Stimulated activated CD8-positive, alpha-beta memory T cell treated with anti-CD3 and anti-CD28 coated beads, Interleukin-15, amount 100 ng/mL, for 4 hours (primary cell): ENCODE measurements at regions not wholly inside any gene's neighbourhood (a gene's known extent, or its start where the extent isn't known, plus 50 kb on each side); places are given as distances from the start of the nearest gene placed in this dataset.
"Not testable (repeated sequence)": the region's sequence is repeated elsewhere in the genome, so short reads cannot be mapped to it uniquely, and the experiment has no call there.

Source experiments
- DNase-seq, 2 donors: peaks; one replicate each; pipeline ENCODE4 v3.0.0-alpha.2; 2020; ENCODE audit warnings: low read depth in 2 of 2

DNA sequence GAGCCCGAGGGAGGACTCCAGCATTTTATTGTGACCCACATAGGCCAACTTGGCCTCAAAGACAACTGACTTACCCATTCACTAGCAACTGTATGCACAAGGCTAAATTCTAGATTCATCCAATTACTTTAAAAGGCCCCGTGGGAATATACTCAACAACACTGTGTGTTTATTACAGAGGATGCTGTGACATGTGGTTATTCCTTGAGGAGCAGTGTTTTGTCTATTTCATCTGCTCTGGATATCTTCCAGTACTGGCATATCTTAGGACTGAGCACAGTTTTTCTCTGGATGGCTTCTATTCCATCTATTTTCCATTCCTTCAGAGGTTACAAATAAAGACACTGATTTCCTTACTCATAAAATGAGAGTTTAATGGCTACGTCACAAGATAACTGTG, 87.2 kb upstream of the KRAS start:
- DNase-seq, result no peak

DNA sequence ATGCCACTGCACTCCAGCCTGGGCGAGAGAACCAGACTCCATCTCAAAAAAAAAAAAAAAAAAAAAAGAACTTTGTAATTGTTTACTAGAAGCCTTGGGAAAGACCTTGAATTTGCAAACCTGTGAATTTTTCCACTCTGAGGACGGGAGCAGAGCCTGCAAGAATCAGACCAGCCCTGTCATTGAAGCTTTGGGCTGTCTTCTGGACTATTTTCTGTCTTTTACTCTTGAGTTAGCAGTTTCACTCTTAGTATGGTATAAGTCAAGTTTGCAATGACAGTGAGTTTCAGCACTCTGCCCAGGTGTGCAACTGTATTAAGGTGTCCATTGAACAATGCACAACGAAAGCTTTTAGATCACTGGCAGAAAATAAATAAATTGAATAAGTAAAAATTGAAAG, 81.4 kb upstream of the KRAS start:
- DNase-seq, result no peak

DNA sequence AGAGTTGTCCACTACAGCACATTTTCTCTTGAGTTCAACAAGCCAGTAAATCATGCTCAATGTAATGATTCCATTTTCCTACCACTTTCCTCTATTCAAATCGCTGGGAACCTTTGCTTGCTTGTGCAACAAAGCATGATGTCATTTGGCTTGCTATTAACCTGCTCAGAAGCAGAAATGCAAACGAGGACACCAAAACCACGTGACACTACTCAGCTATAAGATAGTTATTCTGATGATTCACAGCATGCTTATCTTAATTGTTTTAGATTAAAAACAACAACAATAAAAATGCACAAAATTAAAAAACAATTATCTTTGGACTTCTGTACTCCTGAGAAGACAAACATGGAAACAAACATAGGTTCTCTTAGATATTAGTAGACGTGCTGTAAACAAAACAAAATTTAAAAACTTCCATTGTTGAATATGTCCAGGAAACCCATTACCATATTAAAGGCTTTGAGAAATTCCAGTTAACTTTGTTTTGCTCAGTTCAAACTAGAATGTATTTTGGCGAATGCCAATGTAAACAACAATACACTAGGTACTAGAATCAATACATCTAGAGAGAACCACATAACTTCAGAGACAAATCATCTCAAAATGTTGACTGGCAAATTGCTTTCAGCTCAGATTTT, 77.5 kb upstream of the KRAS start:
- no peak for DNase-seq

DNA sequence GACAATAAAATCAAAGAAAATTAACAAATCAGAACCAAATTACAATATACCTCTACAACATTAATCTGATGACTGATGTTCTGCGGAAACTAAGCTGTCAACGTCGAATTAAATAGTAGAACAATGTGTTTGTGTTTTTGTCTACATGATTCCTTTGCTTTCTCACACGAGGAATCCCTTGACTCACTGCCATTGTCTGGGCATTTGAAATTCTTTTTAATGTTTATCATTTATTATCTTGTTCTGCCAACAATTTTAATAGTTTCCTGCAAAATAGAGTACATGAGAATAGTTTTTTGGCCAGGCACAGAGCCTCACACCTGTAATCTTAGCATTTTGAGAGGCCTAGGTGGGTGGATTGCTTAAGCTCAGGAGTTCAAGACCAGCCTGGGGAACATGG, 76.6 kb upstream of the KRAS start:
- DNase-seq, result no peak

DNA sequence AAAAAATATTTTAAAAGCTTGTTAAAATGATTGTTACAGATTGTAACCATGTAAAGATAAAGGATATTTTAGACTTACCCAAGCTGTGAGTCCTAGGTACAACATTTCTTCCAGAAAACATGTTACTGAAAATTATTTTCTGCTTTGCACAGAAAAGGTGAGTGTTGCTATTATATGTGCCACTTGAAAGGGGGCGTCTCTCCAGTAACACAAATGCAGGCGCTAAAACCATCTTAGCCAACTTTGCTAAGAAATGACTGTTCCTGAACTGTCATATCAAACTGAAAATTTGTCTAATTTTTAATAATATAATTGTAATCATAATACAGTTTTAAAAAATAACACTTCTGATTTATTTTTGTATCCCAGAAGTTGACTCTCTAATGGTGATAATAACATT, 75.6 kb upstream of the KRAS start:
- DNase-seq, result no peak

DNA sequence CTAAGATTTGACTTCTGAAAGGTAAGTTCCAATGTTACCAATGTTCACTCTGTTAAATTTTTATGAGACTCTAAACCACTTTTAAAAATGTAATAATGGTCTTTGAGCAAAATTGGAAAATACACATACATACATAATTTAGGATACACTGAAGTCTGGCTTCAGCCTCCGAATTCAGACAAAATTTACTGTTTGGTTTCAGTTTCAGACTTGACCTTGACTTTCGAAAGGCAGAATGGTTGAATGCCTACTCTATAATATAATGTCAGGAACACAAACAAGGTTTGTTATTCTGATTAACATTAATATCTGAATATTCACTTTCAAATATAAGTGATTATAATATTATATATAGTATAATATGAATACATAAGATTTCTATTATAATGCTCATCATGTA, 74.1 kb upstream of the KRAS start:
- no peak for DNase-seq

DNA sequence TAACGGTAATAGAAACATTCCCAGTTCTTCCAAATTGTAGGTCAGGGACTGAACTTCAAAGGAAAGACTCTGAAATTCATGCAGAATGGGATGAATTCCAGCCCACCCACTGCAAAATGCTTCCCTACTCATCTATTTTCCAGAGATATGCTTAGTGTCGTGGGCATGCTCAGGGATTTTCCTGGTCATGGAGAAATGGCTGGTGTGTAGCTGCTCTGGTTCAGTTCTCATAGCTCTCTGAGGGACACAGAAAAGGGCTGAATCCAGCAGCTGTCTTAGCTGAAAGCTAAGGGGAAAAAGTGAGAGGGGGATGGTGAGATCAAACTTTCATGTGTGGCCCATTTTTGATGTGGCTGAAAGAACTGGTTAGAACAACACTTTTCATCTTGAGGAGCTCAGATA, 72.9 kb upstream of the KRAS start:
- DNase-seq, result no peak

DNA sequence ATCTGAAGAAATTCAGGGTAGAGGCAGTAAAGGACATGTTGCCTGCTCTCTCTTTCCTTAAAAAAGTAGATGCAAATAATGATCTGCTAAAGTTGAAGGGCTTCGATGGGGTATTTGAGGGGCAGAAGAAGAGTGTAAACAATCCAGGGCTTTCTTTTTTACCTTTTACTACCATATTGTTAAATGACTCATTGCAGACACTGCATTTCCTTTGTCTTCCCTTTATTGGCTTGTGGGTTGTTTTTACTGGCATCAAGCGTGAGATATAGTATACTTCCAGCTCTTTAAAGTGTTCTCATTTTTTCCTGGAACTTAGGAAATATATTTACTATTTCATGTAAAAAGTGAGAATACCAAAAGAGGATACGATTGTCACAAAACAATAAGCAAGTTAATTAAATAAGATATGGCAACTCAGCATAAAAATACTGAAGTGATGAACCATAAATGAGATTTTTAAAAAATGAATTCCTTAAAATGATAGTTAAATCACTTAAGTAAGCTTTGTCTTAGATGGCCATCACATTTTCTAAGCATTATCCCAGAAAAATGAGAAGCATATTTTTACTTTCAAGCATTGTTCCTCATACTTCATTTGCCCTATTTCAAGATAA, 72.3 kb upstream of the KRAS start:
- DNase-seq, result no peak

DNA sequence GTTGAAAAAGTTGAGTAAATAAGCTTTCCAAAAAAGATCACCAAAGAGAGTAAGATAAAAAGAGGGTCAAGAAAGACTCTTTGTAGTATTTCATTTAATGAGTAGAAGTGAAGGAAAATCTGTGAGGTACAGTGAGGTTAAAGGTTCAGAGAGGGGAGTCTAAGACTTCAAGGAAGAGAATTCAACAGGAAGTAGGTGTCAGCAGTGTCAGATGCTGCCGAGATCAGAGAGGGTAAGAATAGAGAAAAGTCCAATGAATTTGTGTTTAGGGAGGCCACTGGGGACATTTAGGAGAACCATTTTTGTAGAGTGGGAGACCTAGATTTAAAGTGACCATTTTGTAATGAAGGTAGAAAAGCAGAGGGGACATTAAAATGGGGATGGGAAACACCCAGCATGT, 71.6 kb upstream of the KRAS start:
- no peak for DNase-seq

DNA sequence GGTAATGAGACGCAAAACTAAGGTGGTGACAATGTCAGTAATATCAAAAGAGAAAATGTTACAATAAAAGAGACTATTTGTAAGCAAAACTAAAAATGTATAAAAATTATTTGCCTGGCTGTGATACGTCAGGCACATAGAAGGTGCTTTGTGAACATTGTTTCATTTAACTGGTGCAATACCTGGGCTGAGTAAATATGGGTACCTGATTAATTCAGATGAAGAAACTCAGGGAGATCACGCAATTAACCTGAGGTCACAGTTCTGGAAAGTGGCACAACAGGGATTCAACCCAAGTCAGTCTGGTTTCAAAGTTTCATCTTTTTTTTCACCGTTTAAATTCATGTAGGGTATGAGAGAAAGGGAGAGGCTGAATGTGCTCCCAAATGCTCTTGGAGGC, 71.0 kb upstream of the KRAS start:
- DNase-seq, result no peak

DNA sequence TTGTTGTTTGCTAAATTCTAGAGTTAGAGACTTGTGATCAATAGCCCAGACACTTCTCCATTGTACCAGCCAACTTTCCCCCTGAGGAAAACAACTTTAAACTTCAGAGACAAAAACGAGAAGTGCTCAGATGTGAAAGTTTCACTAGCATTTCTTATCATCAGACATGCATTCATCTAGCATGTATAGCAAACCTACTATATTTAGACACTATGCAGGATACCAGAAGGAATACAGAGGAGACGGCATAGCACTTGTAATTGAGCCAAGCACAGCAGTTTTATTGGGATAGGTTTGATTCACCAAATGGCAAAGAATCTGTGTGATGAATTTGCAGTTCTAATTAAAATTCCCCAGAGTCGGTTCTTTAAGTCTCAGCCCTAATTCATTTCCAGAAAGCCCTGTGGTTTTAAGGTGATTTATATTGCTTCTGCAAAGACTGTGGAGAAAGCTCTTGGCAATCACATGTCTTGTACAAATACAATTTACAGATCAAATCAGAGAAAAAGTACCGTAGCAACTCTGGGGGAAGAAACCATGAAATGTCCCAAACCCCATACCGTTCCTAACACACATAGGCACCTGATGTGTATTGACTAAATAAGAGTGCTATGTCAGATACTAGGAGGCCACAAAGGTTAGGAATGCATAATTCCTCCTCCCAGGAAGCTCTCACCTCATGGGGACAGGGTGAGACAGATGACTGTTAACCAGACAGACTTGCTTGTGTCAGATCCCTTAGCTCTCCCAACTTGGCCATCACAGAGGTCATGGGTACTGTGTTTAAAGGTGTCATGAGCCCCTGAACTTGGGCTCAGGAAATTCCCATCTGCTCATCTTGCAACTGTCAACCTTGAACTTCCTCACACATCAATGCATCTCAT, 69.6 kb upstream of the KRAS start:
- DNase-seq, result no peak

DNA sequence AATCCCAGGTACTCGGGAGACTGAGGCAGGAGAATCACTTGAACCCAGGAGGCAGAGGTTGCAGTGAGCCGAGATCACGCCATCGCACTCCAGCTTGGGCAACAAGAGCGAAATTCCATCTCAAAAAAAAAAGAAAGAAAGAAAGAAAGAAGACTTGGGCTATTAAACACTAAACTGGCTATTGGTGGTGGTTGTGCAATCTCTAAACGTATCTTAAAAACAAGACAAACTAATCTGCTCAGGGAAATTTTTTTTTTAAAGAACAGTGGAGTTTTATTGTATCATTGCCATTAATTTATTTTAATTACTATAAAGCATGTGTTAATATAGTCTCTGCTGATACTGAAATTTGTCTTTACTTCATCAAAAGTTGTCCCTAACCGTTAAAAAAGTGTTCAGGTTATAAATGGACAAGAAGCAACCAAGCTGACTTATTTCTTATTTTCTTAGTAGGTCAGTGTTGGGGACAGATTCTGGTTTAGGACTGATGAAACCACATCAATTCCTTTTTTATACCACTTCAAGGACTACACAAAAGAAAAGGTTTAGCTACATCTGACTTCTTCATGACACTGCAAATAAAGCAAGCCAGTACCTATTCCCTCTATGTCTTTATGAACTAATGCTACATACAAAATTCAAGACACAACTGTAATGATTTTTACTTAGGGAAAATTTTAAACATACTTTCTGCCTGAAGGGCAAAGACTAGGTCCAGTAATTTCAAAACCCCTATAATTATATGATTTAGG, 68.7 kb upstream of the KRAS start:
- no peak for DNase-seq

DNA sequence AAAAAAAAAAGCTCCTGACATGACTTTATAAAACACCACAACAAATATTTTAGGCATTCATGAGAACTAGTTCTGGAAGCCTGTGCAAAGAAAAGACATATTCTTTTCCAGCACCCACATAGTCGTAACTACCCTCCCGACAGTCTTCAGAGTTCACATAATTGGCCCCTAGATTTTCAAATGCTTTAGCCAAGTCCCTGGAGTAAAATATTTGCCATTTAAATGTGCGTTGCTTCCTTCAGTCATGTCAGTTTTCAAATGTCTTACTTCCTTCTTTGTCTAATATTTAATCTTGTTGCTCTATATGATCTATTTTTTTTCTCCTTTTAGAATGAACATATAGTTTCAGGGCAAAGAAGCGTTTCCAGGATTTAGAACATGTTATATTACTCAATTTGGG, 66.8 kb upstream of the KRAS start:
- no peak for DNase-seq

DNA sequence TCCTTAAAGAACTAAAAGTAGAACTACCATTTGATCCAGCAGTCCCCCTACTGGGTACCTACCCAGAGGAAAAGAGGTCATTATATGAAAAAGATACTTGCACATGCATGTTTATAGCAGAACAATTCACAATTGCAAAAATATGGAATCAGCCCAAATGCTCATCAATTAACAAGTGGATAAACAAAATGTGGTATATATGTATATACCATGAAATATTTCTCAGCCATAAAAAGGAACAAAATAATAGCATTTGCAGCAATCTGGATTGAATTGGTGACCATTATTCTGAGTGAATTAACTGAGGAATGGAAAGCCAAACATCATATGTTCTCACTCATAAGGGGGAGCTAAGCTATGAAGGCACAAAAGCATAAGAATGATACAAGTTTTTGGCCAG, 64.7 kb upstream of the KRAS start:
- DNase-seq, result no peak

DNA sequence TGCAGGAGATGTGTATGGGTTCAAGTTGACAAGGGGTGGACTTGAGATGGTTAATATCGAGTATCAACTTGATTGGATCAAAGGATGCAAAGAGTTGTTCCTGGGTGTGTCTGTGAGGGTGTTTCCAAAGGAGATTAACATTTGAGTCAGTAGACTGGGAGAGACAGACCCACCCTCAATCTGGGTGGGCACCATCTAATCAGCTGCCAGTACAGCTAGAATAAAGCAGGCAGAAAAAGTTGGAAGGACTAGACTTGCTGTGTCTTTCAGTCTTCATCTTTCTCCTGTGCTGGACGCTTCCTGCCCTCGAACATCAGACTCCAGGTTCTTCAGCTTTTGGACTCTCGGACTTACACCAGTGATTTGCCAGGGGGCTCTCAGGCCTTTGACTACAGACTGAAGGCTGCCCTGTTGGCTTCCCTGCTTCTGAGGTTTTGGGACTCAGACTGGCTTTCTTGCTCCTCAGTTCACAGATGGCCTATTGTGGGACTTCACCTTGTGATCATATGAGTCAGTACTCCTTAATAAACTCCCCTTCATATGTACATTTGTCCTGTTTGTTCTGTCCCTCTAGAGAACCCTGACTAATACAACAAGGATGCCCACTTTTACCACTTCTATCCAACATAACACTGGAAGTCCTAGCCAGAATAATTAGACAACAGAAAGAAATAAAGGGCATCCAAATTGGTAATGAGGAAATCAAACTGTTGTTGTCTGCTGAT, 62.7 kb upstream of the KRAS start:
- DNase-seq, result not testable (repeated sequence)

DNA sequence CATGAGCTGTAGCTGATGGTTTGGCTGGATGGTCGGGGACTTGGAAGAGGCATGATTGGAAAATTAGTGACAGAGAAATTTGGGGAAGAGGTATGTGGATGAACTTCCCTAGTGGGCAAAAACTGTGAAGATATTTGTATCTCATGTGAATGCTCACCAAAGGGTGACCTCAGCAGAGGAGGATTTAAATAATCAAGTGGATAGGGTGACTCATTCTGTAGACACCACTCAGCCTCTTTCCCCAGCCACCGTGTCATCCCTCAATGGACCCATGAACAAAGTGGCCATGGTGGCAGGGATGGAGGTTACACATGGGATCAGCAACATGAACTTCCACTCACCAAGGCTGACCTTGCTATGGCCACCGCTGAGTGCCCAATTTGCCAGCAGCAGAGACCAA, 60.8 kb upstream of the KRAS start:
- no peak for DNase-seq

DNA sequence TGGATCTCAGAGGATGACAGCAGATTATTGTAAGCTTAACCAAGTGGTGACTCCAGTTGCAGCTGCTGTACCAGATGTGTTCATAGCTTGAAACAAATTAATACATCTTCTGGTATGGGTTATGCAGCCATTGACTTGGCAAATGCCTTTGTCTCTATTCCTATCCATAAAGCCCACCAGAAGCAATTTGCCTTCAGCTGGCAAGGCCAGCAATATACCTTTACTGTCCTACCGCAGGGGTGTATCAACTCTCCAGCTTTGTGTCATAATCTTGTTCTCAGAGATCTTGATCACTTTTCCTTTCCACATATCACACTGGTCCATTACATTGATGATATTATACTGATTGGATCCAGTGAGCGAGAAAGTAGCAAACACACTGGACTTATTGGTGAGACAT, 59.3 kb upstream of the KRAS start:
- DNase-seq, result not testable (repeated sequence)

DNA sequence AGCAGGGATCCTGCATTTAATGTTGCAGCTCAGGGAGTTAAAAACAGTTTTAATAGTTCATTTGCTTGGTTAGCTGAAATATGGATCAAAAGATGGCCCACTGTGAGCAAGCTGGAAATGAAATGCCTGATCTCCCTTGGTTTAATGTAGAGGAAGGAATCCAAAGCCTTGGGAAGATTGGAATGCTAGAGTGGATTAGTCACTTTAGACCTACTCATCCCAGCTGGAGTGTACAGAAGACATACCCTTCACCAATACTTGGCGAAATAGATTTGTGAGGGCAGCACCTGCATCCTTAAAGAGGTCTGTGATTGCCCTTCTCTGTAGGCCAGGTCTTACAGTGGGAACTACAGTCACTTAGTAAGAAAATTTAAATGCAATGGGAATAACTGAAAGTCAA, 58.0 kb upstream of the KRAS start:
- DNase-seq, result no peak

DNA sequence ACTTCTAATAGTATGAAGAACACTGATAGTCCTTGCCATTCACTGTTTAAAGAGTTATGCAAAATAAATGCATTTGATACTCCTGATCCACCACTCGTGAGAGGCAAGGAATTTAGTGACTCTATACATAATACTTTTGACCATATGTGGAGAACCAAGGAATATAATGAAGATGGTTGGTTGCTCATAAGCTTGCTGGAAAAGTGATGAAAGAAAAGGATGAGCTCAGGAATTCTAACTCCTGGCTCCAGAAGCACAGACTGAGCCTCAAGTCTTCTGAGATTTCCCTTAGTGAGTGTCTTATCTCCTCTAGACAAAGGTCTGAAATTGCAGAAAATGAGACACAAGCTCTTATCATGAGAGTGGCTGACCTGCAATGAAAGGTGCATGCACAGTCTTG, 57.1 kb upstream of the KRAS start:
- no peak for DNase-seq

DNA sequence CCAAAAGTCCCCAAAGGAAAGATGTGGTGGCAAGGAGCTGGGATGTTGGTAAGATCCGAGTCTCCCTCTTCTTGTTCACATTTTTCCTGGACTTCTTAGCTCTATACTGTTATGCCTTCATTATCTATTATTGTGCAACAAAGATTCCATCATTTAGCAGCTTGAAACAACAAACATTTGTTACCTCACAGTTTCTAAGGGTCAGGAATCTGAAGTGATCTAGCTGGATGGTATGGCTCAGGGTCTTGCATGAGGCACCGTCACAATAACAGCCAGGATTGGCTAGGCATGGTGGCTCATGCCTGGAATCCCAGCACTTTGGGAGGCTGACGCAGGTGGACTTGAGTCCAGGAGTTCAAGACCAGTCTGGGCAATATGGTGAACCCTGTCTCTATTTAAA, 51.1 kb upstream of the KRAS start:
- no peak for DNase-seq
